ENCODE measurements at regions not wholly inside any gene's neighbourhood (a gene's known extent, or its start where the extent isn't known, plus 50 kb on each side); places are given as distances from the start of the nearest gene placed in this dataset.
A peak's percentile ranks its signal among the peaks of the same experiment; 100 is the strongest.

- DNase-seq (ENCODE audit: low read depth in 1 of 2, low spot score in 1 of 2): peak in 1 of 2 experiments; percentile 14
- Histone ChIP-seq H3K27ac (replicated peaks) (no peak overlapping the region), H3K4me3 (replicated peaks; ENCODE audit: insufficient read depth, low read length) (no peak overlapping the region), H3K27me3 (ENCODE audit: insufficient read depth, poor library complexity, severe bottlenecking) (no peaks in the 10 kb centered on the region)
- peak; percentile 40; the same call in 1 of the 2 replicates for TF ChIP-seq SPI1 (IDR thresholded peaks at IDR 0.05; ENCODE audit: borderline replicate concordance, low read depth)
- TF ChIP-seq GABPA (IDR thresholded peaks at IDR 0.05; ENCODE audit: low read depth): no peak
Measured at GRCh38 chr5:6197427-6197826, 180.9 kb downstream of the MED10 start.

DNA sequence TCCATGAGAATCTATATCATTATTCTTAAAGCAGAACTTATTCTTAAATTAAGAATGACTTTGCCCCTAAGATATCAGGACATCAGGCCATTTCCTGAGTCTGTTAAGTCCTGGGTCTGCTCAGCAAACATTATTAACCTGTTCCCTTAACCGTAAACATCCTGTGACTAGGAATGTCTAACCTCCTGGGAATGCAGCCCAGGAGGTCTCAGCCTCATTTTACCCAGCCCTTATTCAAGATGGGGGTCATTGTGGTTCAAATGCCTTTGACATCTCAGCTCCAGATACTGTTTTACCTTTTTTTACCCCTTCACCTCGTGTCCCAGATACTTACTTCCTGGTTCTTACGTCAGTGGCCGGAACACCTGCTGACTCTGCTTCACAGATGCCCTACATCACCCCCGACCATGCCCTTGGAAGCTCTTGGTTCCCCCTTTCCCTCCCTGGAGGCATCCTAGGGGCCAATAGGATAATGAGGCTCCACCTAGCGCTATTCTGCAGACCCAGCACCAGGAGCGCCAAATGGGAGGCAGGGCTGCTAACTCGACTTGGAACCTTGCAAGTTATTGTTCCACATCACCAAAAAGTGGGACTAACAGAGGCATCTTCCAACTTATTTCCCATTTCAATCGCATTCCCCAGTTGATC lies 182.5 kb downstream of the MED10 start:
- Histone ChIP-seq H3K27me3 (ENCODE audit: insufficient read depth, poor library complexity, severe bottlenecking) (no peaks in the 10 kb centered on the region), H3K4me3 (replicated peaks; ENCODE audit: insufficient read depth, low read length) (no peak overlapping the region), H3K27ac (replicated peaks) (no peak overlapping the region)
- no peak for TF ChIP-seq SPI1 (IDR thresholded peaks at IDR 0.05; ENCODE audit: borderline replicate concordance, low read depth)
- TF ChIP-seq POLR2AphosphoS5 (IDR thresholded peaks at IDR 0.05; ENCODE audit: low read depth): no peak
- TF ChIP-seq GABPA (IDR thresholded peaks at IDR 0.05; ENCODE audit: low read depth): no peak
- TF ChIP-seq, protein P1, sequence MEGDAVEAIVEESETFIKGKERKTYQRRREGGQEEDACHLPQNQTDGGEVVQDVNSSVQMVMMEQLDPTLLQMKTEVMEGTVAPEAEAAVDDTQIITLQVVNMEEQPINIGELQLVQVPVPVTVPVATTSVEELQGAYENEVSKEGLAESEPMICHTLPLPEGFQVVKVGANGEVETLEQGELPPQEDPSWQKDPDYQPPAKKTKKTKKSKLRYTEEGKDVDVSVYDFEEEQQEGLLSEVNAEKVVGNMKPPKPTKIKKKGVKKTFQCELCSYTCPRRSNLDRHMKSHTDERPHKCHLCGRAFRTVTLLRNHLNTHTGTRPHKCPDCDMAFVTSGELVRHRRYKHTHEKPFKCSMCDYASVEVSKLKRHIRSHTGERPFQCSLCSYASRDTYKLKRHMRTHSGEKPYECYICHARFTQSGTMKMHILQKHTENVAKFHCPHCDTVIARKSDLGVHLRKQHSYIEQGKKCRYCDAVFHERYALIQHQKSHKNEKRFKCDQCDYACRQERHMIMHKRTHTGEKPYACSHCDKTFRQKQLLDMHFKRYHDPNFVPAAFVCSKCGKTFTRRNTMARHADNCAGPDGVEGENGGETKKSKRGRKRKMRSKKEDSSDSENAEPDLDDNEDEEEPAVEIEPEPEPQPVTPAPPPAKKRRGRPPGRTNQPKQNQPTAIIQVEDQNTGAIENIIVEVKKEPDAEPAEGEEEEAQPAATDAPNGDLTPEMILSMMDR (IDR thresholded peaks at IDR 0.05; ENCODE audit: insufficient read depth, low read length): no peak
- TF ChIP-seq, protein P2, sequence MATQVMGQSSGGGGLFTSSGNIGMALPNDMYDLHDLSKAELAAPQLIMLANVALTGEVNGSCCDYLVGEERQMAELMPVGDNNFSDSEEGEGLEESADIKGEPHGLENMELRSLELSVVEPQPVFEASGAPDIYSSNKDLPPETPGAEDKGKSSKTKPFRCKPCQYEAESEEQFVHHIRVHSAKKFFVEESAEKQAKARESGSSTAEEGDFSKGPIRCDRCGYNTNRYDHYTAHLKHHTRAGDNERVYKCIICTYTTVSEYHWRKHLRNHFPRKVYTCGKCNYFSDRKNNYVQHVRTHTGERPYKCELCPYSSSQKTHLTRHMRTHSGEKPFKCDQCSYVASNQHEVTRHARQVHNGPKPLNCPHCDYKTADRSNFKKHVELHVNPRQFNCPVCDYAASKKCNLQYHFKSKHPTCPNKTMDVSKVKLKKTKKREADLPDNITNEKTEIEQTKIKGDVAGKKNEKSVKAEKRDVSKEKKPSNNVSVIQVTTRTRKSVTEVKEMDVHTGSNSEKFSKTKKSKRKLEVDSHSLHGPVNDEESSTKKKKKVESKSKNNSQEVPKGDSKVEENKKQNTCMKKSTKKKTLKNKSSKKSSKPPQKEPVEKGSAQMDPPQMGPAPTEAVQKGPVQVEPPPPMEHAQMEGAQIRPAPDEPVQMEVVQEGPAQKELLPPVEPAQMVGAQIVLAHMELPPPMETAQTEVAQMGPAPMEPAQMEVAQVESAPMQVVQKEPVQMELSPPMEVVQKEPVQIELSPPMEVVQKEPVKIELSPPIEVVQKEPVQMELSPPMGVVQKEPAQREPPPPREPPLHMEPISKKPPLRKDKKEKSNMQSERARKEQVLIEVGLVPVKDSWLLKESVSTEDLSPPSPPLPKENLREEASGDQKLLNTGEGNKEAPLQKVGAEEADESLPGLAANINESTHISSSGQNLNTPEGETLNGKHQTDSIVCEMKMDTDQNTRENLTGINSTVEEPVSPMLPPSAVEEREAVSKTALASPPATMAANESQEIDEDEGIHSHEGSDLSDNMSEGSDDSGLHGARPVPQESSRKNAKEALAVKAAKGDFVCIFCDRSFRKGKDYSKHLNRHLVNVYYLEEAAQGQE (IDR thresholded peaks at IDR 0.05; ENCODE audit: insufficient replicate concordance, low read depth): no peak
- DNase-seq (ENCODE audit: low read depth in 1 of 2, low spot score in 1 of 2): no peak

DNA sequence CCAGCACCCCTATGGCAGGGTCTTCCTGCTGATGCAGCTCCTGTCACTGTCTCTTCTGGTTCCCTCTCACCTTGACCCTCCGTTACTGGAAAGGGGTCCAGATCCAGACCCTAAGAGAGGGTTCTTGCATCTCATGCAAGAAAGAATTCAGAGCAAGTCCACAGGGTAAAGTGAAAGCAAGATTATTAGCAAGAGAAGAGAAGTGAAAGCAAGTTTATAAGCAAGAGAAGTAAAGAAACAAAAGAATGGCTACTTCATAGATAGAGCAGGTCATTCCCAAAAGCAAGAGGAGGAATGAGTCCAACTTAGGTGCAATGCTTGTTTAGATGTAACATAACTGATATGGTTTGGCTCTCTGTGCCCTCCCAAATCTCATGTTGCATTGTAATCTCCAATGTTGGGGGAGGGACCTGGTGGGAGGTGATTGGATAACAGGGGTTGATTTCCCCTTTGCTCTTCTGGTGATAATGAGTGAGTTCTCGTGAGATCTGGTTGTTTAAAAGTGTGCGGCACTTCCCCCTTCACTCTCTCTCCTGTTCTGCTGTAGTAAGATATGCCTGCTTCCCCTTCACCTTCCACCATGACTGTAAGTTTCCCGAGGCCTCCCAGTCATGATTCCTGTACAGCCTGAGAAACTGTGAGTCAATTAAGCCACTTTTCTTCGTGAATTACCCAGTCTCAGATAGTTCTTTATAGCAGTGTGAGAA lies 183.3 kb downstream of the MED10 start:
- Histone ChIP-seq H3K27ac (replicated peaks) (no peak overlapping the region), H3K4me3 (replicated peaks; ENCODE audit: insufficient read depth, low read length) (no peak overlapping the region), H3K27me3 (ENCODE audit: insufficient read depth, poor library complexity, severe bottlenecking) (no peaks in the 10 kb centered on the region)
- no peak for TF ChIP-seq POLR2AphosphoS5 (IDR thresholded peaks at IDR 0.05; ENCODE audit: low read depth)
- TF ChIP-seq, protein P1 (IDR thresholded peaks at IDR 0.05; ENCODE audit: insufficient read depth, low read length): no peak
- TF ChIP-seq SPI1 (IDR thresholded peaks at IDR 0.05; ENCODE audit: borderline replicate concordance, low read depth): no peak
- TF ChIP-seq GABPA (IDR thresholded peaks at IDR 0.05; ENCODE audit: low read depth): no peak
- TF ChIP-seq, protein P2 (IDR thresholded peaks at IDR 0.05; ENCODE audit: insufficient replicate concordance, low read depth): no peak
- no peak for DNase-seq (ENCODE audit: low read depth in 1 of 2, low spot score in 1 of 2)

- H3K27ac ChIP-seq (replicated peaks): no peak overlapping the region
- TF ChIP-seq GABPA (IDR thresholded peaks at IDR 0.05; ENCODE audit: low read depth): no peak
- TF ChIP-seq POLR2AphosphoS5 (IDR thresholded peaks at IDR 0.05; ENCODE audit: low read depth): no peak
- TF ChIP-seq SPI1 (IDR thresholded peaks at IDR 0.05; ENCODE audit: borderline replicate concordance, low read depth): no peak
- TF ChIP-seq, protein P2 (IDR thresholded peaks at IDR 0.05; ENCODE audit: insufficient replicate concordance, low read depth): no peak
- TF ChIP-seq, protein P1 (IDR thresholded peaks at IDR 0.05; ENCODE audit: insufficient read depth, low read length): no peak
- no peak overlapping the region for H3K4me3 ChIP-seq (replicated peaks; ENCODE audit: insufficient read depth, low read length)
- no peaks in the 10 kb centered on the region for H3K27me3 ChIP-seq (ENCODE audit: insufficient read depth, poor library complexity, severe bottlenecking)
- no peak for DNase-seq (ENCODE audit: low read depth in 1 of 2, low spot score in 1 of 2)
Measured at GRCh38 chr5:6194261-6194875, 184.0 kb downstream of the MED10 start.

Data from HL-60 (cell line).